Naive B cell (primary cell): ENCODE measurements at regions not wholly inside any gene's neighbourhood (a gene's known extent, or its start where the extent isn't known, plus 50 kb on each side); places are given as distances from the start of the nearest gene placed in this dataset.

ENCODE experiments used
- ATAC-seq, 2 donors: fragments of 150-1000 bp; cut with Tn5 transposase; 2 replicates each; pipeline ENCODE4 v1.10.0; 2021; ENCODE audit warnings: low read depth in 2 of 2, mild to moderate bottlenecking in 2 of 2, moderate library complexity in 2 of 2
- DNase-seq: peaks from one replicate; pipeline ENCODE4 v3.0.0; 2022
- H3K27ac Mint-ChIP-seq, 6 donors: one replicate each; pipeline ENCODE4 v1.8.0; 2020 to 2022; ENCODE audit warnings: mild to moderate bottlenecking in 6 of 6, mixed read lengths in 6 of 6, moderate library complexity in 5 of 6, inconsistent platforms in 2 of 6
- H3K27me3 Mint-ChIP-seq, 3 donors: one replicate each; pipeline ENCODE4 v1.8.0; 2021 to 2022; ENCODE audit warnings: mixed read lengths in 3 of 3, mild to moderate bottlenecking in 1 of 3
- H3K36me3 Mint-ChIP-seq, 2 donors: one replicate each; pipeline ENCODE4 v1.8.0; 2020 to 2022; ENCODE audit warnings: mixed read lengths in 2 of 2, inconsistent platforms in 1 of 2, mild to moderate bottlenecking in 1 of 2
- H3K4me1 Mint-ChIP-seq, 3 donors: one replicate each; pipeline ENCODE4 v1.8.0; 2020 to 2022; ENCODE audit warnings: mixed read lengths in 3 of 3, inconsistent platforms in 1 of 3, mild to moderate bottlenecking in 1 of 3, moderate library complexity in 1 of 3
- H3K4me3 Mint-ChIP-seq, 8 donors: one replicate each; pipeline ENCODE4 v1.8.0; 2020 to 2022; ENCODE audit warnings: mild to moderate bottlenecking in 8 of 8, mixed read lengths in 8 of 8, moderate library complexity in 8 of 8, inconsistent platforms in 2 of 8
- H3K9me3 Mint-ChIP-seq, 7 donors: one replicate each; pipeline ENCODE4 v1.8.0; 2020 to 2022; ENCODE audit warnings: mixed read lengths in 7 of 7, mild to moderate bottlenecking in 5 of 7, inconsistent platforms in 2 of 7, moderate library complexity in 1 of 7

GRCh38 chr2:223196331-223196730 lies 144.3 kb downstream of the KCNE4 start:
- ATAC-seq (no peak), DNase-seq (no peak)
- peaks cover 0 to 33% (median 5%) of the 10 kb centered on the region in 7 donors for H3K9me3 Mint-ChIP-seq
- no peaks in the 10 kb centered on the region for H3K4me1 Mint-ChIP-seq
- no peak overlapping the region for H3K27ac Mint-ChIP-seq
- H3K4me3 Mint-ChIP-seq = no peak overlapping the region
- no peaks in the 10 kb centered on the region for H3K36me3 Mint-ChIP-seq
- no peaks in the 10 kb centered on the region for H3K27me3 Mint-ChIP-seq

GRCh38 chr2:223197046-223197445 lies 145.1 kb downstream of the KCNE4 start:
- Mint-ChIP-seq H3K4me3 (no peak overlapping the region), H3K27ac (no peak overlapping the region), H3K9me3 (peaks cover 0 to 26% (median 5%) of the 10 kb centered on the region in 7 donors), H3K36me3 (no peaks in the 10 kb centered on the region), H3K27me3 (no peaks in the 10 kb centered on the region), H3K4me1 (no peaks in the 10 kb centered on the region)
- ATAC-seq = no peak
- DNase-seq = no peak

GRCh38 chr2:223199531-223200515 lies 147.8 kb downstream of the KCNE4 start:
- Mint-ChIP-seq H3K27me3 (no peaks in the 10 kb centered on the region), H3K36me3 (no peaks in the 10 kb centered on the region), H3K4me1 (no peaks in the 10 kb centered on the region), H3K27ac (no peak overlapping the region), H3K4me3 (no peak overlapping the region), H3K9me3 (peaks cover 0 to 5% (median 4%) of the 10 kb centered on the region in 7 donors)
- DNase-seq (no peak), ATAC-seq (no peak)

GRCh38 chr2:223203971-223204929 lies 152.3 kb downstream of the KCNE4 start:
- Mint-ChIP-seq H3K9me3 (peaks cover 3 to 20% (median 6%) of the 10 kb centered on the region in 7 donors), H3K27me3 (no peaks in the 10 kb centered on the region), H3K36me3 (no peaks in the 10 kb centered on the region), H3K4me3 (peak overlapping the region in 1 of 8 donors; percentile 33), H3K27ac (no peak overlapping the region), H3K4me1 (no peaks in the 10 kb centered on the region)
- no peak for DNase-seq
- no peak for ATAC-seq

GRCh38 chr2:223210489-223210888 lies 158.5 kb downstream of the KCNE4 start:
- Mint-ChIP-seq H3K4me1 (no peaks in the 10 kb centered on the region), H3K9me3 (peaks cover 9 to 31% (median 14%) of the 10 kb centered on the region in 7 donors), H3K4me3 (no peak overlapping the region), H3K27ac (no peak overlapping the region), H3K27me3 (no peaks in the 10 kb centered on the region), H3K36me3 (no peaks in the 10 kb centered on the region)
- no peak for ATAC-seq
- no peak for DNase-seq

- Mint-ChIP-seq H3K4me3 (no peak overlapping the region), H3K27me3 (no peaks in the 10 kb centered on the region), H3K9me3 (peaks cover 3 to 14% (median 7%) of the 10 kb centered on the region in 7 donors), H3K27ac (no peak overlapping the region), H3K4me1 (no peaks in the 10 kb centered on the region), H3K36me3 (no peaks in the 10 kb centered on the region)
- ATAC-seq = no peak
- DNase-seq = no peak
Measured at GRCh38 chr2:223214394-223215253, 162.6 kb downstream of the KCNE4 start.

- no peaks in the 10 kb centered on the region for H3K4me1 Mint-ChIP-seq
- peaks cover 0 to 8% (median 3%) of the 10 kb centered on the region in 7 donors for H3K9me3 Mint-ChIP-seq
- H3K27me3 Mint-ChIP-seq = no peaks in the 10 kb centered on the region
- no peak overlapping the region for H3K4me3 Mint-ChIP-seq
- H3K27ac Mint-ChIP-seq = no peak overlapping the region
- no peaks in the 10 kb centered on the region for H3K36me3 Mint-ChIP-seq
- DNase-seq (no peak), ATAC-seq (no peak)
Measured at GRCh38 chr2:223215254-223215516, 163.2 kb downstream of the KCNE4 start.

- Mint-ChIP-seq H3K4me1 (no peaks in the 10 kb centered on the region), H3K27me3 (no peaks in the 10 kb centered on the region), H3K36me3 (no peaks in the 10 kb centered on the region), H3K27ac (no peak overlapping the region), H3K9me3 (peaks cover 0 to 4% (median 0%) of the 10 kb centered on the region in 7 donors), H3K4me3 (no peak overlapping the region)
- ATAC-seq (no peak), DNase-seq (no peak)
Measured at GRCh38 chr2:223217373-223217772, 165.4 kb downstream of the KCNE4 start.

GRCh38 chr2:223218587-223219178 lies 166.7 kb downstream of the KCNE4 start:
- no peak for ATAC-seq
- H3K9me3 Mint-ChIP-seq = peaks cover 0 to 4% (median 0%) of the 10 kb centered on the region in 7 donors
- H3K27ac Mint-ChIP-seq = no peak overlapping the region
- H3K4me1 Mint-ChIP-seq = no peaks in the 10 kb centered on the region
- no peaks in the 10 kb centered on the region for H3K36me3 Mint-ChIP-seq
- H3K4me3 Mint-ChIP-seq = no peak overlapping the region
- no peak for DNase-seq
- no peaks in the 10 kb centered on the region for H3K27me3 Mint-ChIP-seq

- no peak overlapping the region for H3K27ac Mint-ChIP-seq
- no peak overlapping the region for H3K4me3 Mint-ChIP-seq
- no peaks in the 10 kb centered on the region for H3K4me1 Mint-ChIP-seq
- DNase-seq (no peak), ATAC-seq (no peak)
- H3K27me3 Mint-ChIP-seq = no peaks in the 10 kb centered on the region
- no peaks in the 10 kb centered on the region for H3K36me3 Mint-ChIP-seq
- H3K9me3 Mint-ChIP-seq = peaks cover 0 to 4% (median 0%) of the 10 kb centered on the region in 7 donors
Measured at GRCh38 chr2:223219872-223220657, 168.1 kb downstream of the KCNE4 start.

GRCh38 chr2:223220658-223220925 lies 168.6 kb downstream of the KCNE4 start:
- Mint-ChIP-seq H3K27ac (no peak overlapping the region), H3K4me3 (no peak overlapping the region), H3K9me3 (peaks cover 0 to 2% (median 0%) of the 10 kb centered on the region in 7 donors), H3K4me1 (no peaks in the 10 kb centered on the region), H3K36me3 (no peaks in the 10 kb centered on the region), H3K27me3 (no peaks in the 10 kb centered on the region)
- DNase-seq (no peak), ATAC-seq (no peak)

- no peaks in the 10 kb centered on the region for H3K4me1 Mint-ChIP-seq
- no peaks in the 10 kb centered on the region for H3K36me3 Mint-ChIP-seq
- peaks cover 0 to 2% (median 1%) of the 10 kb centered on the region in 7 donors for H3K9me3 Mint-ChIP-seq
- H3K27me3 Mint-ChIP-seq = no peaks in the 10 kb centered on the region
- no peak overlapping the region for H3K4me3 Mint-ChIP-seq
- DNase-seq = no peak
- H3K27ac Mint-ChIP-seq = no peak overlapping the region
- no peak for ATAC-seq
Measured at GRCh38 chr2:223221139-223221835, 169.3 kb downstream of the KCNE4 start.
